Suprapubic skin (tissue), 4 donors: ENCODE measurements at regions not wholly inside any gene's neighbourhood (a gene's known extent, or its start where the extent isn't known, plus 50 kb on each side); places are given as distances from the start of the nearest gene placed in this dataset.

Experiments
- CTCF ChIP-seq, 2 donors: fragments of 200-600 bp in 1 of 2; fragments of 450-650 bp in 1 of 2; sonication (generic) in 1 of 2; IDR thresholded peaks; one replicate each; pipeline ENCODE4 v1.5.1; 2016 to 2019; ENCODE audit warnings: antibody characterized with exemption in 2 of 2, mild to moderate bottlenecking in 1 of 2, moderate library complexity in 1 of 2
- POLR2A ChIP-seq, 2 donors: fragments of 450-650 bp; IDR thresholded peaks; one replicate each; pipeline ENCODE4 v1.6.1; 2017; ENCODE audit warnings: antibody characterized with exemption in 2 of 2, mild to moderate bottlenecking in 2 of 2, moderate library complexity in 2 of 2
- POLR2AphosphoS5 ChIP-seq, 3 donors: sonication (generic); formaldehyde crosslinking; IDR thresholded peaks; one replicate each; pipeline ENCODE4 v1.6.1; 2017; ENCODE audit warnings: antibody characterized with exemption in 3 of 3

- no peak for TF ChIP-seq CTCF (IDR thresholded peaks at IDR 0.05)
- TF ChIP-seq POLR2A (IDR thresholded peaks at IDR 0.05) = no peak
- TF ChIP-seq POLR2AphosphoS5 (IDR thresholded peaks at IDR 0.05) = no peak
These were observed 244.9 kb downstream of the NDFIP2 start for GRCh38 chr13:79725841-79726240.
